Nucleus accumbens (tissue), 56 donors: ENCODE measurements at regions not wholly inside any gene's neighbourhood (a gene's known extent, or its start where the extent isn't known, plus 50 kb on each side); places are given as distances from the start of the nearest gene placed in this dataset.
A peak's percentile ranks its signal among the peaks of the same experiment; 100 is the strongest.
"Not testable (repeated sequence)": the region's sequence is repeated elsewhere in the genome, so short reads cannot be mapped to it uniquely, and the experiment has no call there.

Experiments
- DNase-seq, 56 donors: peaks; one replicate each; lab custom pipeline; 2025; lab: John Stamatoyannopoulos, UW

DNA sequence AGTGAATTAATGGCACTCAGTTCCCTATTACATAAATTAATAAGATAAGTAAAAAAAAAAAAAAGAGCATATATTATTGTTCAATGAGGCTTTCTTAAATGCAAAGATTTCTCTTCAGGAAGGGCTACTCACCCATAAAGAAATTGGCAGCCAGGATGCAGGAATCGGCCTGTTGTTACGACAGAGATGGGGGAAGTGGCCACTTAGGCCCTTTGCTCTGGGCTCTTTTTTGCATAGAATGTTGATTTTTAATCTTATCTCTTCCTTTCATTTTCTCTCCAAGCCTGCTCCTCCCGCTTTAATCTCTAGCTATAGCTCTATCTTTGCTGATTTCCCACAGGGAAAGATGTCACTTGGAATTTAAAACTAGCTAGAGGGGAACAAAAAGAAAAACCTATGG is 391.8 kb upstream of the CRIM1 start:
- DNase-seq: no peak

GRCh38 chr2:35963357-35963756 is 392.2 kb upstream of the CRIM1 start:
- no peak for DNase-seq

- DNase-seq: no peak
Observed at GRCh38 chr2:35962585-35963146, 392.9 kb upstream of the CRIM1 start.

- no peak for DNase-seq
Observed at GRCh38 chr2:35960596-35960995, 395.0 kb upstream of the CRIM1 start.

- DNase-seq: not testable (repeated sequence)
Observed at GRCh38 chr2:35957053-35957452, 398.5 kb upstream of the CRIM1 start.

DNA sequence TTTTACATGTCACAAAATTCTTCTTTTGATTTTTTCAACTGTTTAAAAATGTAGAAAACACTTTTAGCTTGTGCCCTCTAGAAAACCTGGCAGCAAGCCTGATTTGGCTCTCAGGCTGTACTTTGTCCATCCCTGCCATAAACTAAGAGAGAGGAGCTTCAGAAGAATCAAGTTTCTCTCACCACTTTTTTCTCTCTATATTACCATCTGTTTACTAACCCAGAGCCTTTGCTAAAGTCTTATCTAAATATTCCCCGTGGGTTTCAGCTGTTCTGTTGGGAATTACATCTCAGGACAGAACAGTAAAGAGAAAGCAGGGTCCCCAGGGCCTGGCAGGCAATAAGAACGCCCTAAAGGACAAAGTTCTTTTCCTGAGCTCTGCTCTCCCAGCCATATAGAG is 409.1 kb upstream of the CRIM1 start:
- no peak for DNase-seq

DNA sequence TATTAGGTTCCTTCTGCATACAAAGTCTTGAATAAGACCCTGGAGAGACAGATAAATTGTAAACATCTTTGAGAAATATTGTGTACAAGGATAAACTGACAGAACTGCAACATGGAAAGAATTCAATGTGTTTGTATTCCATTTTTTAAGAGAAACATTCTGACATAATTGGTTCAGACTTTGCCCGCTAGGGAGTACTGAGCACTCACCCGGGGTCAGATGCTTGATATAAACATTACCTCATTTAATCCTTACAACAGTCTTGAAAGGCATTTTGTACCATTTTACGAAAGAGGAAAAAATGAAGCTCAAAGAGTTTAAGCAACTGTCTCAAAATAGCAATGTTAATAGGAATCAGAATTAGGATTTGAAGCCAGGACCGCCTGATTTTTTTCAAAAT is 416.7 kb upstream of the CRIM1 start:
- DNase-seq: no peak

DNA sequence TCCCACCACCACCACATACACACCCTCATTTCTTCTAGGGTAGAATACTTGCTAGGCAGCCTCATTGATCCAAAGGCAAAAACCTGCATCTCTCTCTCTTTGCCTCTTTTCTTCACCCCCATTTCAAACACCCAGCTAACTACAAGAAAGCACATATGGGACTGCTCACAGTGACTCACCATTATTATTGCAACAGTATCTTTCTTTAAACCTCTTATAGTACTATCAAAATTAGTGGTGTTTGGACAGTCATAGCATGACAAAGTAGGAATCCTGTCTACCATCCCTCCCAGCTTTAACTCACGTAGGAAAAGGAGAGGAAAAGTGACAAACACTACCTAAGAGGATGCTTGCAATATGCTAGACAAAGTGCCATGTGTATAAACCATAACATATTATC is 422.5 kb upstream of the CRIM1 start:
- no peak for DNase-seq

DNA sequence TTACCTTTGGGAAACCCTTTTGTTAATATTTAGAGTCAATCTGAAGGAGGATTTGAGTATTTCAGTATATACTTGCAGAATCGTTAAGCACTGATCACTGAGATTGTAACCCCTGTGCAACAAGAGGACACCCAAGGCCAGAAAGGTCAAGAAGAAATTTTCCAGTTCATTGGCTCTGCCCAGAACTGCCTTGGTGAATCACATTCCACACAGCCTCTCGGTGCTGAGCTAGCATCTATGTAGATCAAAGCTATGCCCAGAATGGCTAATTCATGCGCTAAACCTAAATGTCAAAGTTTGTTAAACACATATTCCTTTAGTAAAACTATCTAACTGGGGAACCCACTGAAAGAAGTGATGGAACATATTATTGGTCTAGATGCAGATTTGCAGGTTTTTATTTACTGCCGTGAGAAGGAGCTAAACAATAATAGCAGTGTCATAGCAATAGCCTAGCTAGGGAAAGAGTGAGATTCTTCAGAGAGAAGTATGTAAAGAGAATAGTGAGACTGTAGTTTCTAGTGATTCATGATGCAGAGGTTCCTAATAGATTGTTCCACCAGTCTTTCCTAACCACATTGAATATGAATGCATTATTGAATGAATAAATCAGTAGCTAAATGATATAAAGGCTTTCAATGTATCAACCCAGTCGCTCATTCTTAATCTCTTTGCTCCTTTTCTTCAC is 423.2 kb upstream of the CRIM1 start:
- DNase-seq: no peak

GRCh38 chr2:35931626-35932025 is 424.0 kb upstream of the CRIM1 start:
- DNase-seq: no peak

GRCh38 chr2:35931115-35931514 is 424.5 kb upstream of the CRIM1 start:
- no peak for DNase-seq

DNA sequence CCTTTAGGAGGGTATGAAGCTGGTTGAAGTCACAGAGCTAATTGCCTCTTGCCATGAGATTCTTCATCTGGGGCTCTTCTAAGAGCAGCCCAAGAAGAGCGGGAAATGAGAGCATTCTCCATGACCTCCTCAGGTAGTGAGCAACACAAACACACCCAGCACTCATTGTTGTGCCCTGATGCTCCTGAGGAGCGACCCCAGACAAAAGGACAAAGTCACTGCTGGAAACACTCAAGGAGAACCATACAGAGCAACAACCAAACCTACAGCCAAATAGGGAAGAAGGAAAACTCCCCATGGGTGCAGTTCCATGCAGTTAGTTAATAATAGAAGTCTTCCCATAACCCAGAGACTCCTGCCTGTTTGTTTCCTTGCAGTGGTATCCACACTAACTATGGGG is 426.0 kb upstream of the CRIM1 start:
- no peak for DNase-seq

DNA sequence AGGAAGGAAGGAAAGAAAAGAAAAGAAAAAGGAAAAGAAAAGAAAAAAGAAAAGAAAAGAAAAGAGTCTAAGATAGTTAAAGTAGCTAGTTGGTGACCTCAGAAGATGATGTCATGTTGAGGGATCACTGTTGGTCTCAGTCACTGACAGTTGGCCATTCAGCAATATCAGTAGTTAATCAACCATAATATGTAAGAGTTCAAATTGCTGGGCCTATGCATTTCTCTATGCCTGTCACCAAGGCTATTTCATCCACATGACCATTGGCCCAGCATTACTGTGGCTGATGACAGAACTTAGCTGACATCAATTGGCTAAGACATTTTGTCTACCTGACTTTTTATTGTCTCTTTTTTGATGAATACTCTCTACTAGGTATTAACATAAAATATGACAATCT is 435.5 kb upstream of the CRIM1 start:
- no peak for DNase-seq

DNA sequence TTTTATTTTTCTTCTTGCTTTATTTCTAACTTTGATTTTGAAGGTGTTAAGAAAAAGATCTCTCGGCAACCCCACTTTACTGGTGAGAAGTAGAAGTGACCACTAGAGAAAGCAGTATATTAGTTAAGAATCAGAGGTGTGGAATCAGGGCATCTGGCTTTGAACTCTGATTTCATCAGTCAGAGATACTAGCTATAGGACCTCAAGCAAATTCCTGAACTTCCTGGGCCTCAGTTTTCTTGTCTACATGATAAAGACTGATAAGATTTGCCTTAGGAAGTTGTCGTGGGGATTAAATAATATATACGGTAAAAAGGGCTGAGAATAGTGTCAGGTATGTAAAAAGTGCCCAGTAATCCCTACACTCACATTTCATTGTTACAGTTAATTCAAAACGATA is 440.3 kb upstream of the CRIM1 start:
- DNase-seq: no peak

- no peak for DNase-seq
Observed at GRCh38 chr2:35891936-35892335, 463.6 kb upstream of the CRIM1 start.

DNA sequence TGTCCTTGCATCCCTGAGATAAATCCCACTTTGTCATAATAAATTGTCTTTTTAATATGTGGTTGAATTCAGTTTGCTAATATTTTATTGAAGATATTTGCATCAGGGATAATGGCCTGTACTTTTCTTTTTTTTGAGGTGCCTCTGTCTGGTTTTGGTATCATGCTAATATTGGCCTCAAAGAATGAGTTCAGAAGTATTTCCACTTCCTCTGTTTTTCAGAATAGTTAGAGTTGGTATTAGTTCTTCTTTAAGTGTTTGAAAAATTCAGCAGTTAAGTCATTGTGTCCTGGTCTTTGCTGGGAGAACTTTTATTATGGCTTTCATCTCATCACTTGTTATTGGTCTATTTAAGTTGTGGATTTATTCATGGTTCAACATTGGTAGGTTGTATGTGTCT is 464.1 kb upstream of the CRIM1 start:
- DNase-seq: no peak

DNA sequence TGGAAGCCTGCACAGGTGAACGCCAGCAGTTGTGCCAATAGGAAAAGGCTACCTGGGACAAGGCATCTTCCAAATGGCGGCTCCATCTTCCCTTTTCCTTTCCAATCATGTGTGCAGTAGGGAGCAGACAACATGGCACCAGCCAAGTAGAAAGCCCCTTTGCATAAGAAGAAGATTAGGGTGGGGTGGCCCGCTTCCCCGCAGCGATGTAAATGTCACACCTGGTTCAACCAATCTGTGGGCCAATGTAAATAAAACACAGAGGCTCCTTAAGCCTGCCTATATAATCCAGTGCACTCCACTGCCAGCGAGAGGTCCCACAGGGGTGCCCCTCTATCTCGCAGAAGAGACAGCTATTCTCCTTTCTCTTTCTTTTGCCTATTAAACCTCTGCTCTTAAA is 468.4 kb upstream of the CRIM1 start:
- no peak for DNase-seq

- DNase-seq: no peak
Observed at GRCh38 chr2:35873921-35874320, 481.7 kb upstream of the CRIM1 start.

GRCh38 chr2:35871672-35872071 is 483.9 kb upstream of the CRIM1 start:
- DNase-seq: no peak

GRCh38 chr2:35870713-35871112 is 484.9 kb upstream of the CRIM1 start:
- no peak for DNase-seq

- peak in 1 of 56 donors; percentile 4 for DNase-seq
Observed at GRCh38 chr2:35864141-35864540, 491.4 kb upstream of the CRIM1 start.

DNA sequence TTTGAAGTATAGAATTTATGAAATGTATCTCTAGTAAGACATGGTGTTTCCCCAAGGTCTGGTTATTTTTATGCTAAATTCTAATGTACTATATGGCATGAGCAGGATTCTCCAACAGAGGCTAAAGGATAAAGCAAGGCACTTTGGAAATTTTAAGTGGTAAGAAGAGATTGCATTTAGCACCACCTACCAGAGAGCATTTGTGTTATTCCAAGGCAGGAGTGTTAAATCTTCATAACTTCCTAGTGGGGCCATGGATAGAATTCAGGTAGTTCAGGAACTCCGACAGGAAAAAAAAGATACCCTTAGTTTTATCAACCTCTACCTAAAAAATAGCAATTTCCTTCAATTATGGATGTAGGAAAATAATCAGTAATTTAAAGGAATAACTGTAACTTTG is 497.4 kb upstream of the CRIM1 start:
- DNase-seq: no peak

- DNase-seq: no peak
Observed at GRCh38 chr2:35857498-35857897, 498.1 kb upstream of the CRIM1 start.
